Neural crest cell (in vitro differentiated cells): ENCODE measurements at regions not wholly inside any gene's neighbourhood (a gene's known extent, or its start where the extent isn't known, plus 50 kb on each side); places are given as distances from the start of the nearest gene placed in this dataset.
"Not testable (repeated sequence)": the region's sequence is repeated elsewhere in the genome, so short reads cannot be mapped to it uniquely, and the experiment has no call there.

ENCODE experiments used
- DNase-seq: peaks from one replicate; pipeline ENCODE4 v3.0.0; 2021; ENCODE audit warnings: low read depth, mixed read lengths, low spot score
- H3K27ac Mint-ChIP-seq: one replicate; pipeline ENCODE4 v1.8.0; 2021; ENCODE audit warnings: mild to moderate bottlenecking, mixed read lengths; ENCODE audit not compliant: unreplicated experiment
- H3K27me3 Mint-ChIP-seq: 2 replicates; pipeline ENCODE4 v1.8.0; 2021; ENCODE audit warnings: low read depth, mild to moderate bottlenecking, mixed read lengths
- H3K36me3 Mint-ChIP-seq: 2 replicates; pipeline ENCODE4 v1.8.0; 2021; ENCODE audit warnings: low read depth, mild to moderate bottlenecking, mixed read lengths
- H3K4me1 Mint-ChIP-seq: 2 replicates; pipeline ENCODE4 v1.8.0; 2021; ENCODE audit warnings: mixed read lengths
- H3K4me3 Mint-ChIP-seq: one replicate; pipeline ENCODE4 v1.8.0; 2021; ENCODE audit warnings: mild to moderate bottlenecking, mixed read lengths
- H3K9me3 Mint-ChIP-seq: 2 replicates; pipeline ENCODE4 v1.8.0; 2021; ENCODE audit warnings: mixed read lengths
- CTCF ChIP-seq: fragments of 200-600 bp; sonication (generic); conservative IDR thresholded peaks from 2 replicates; pipeline ENCODE4 v1.5.0; 2021; ENCODE audit warnings: antibody characterized with exemption, mild to moderate bottlenecking

DNA sequence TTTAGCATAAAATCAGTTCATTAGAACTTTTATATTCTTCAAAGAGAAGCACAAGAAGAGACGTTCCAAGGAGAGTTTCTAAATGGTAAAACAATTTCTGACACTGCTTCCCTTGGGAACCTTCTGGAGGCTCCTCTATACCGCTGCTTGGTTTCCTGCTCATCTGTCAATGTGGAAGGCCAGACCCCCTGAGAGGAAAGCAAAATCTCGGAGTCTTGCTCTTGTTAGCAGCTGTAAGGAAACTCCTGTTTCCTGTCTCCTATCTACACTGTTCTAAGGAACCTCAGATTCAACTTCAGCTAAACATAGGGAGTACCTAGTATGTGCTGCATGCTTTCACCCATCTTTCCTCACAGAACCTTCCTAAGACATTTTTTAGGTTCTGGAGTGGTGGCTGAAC is 322.2 kb downstream of the BMPER start:
- no peak overlapping the region for H3K27ac Mint-ChIP-seq
- H3K27me3 Mint-ChIP-seq: no peaks in the 10 kb centered on the region
- TF ChIP-seq CTCF: no peak
- H3K4me1 Mint-ChIP-seq: peaks cover 4% of the 10 kb centered on the region
- DNase-seq: no peak
- peaks cover 7% of the 10 kb centered on the region for H3K9me3 Mint-ChIP-seq
- peaks cover 4% of the 10 kb centered on the region for H3K36me3 Mint-ChIP-seq
- H3K4me3 Mint-ChIP-seq: no peak overlapping the region

DNA sequence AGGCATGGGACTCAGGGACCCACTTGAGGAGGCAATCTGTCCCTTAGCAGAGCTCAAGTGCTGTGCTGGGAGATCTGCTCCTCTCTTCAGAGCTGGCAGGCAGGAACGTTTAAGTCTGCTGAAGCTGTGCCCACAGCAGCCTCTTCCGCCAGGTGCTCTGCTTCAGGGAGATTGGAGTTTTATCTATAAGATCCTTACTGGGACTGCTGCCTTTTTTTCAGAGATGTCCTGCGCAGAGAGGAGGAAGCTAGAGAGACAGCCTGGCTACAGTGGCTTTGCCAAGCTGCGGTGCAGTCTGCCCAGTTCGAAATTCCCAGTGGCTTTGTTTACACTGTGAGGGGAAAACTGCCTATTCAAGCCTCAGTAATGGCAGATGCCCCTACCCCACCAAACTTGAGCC is 329.8 kb downstream of the BMPER start:
- not testable (repeated sequence) for H3K27ac Mint-ChIP-seq, H3K4me1 Mint-ChIP-seq, H3K27me3 Mint-ChIP-seq, DNase-seq, H3K36me3 Mint-ChIP-seq, H3K4me3 Mint-ChIP-seq, H3K9me3 Mint-ChIP-seq

DNA sequence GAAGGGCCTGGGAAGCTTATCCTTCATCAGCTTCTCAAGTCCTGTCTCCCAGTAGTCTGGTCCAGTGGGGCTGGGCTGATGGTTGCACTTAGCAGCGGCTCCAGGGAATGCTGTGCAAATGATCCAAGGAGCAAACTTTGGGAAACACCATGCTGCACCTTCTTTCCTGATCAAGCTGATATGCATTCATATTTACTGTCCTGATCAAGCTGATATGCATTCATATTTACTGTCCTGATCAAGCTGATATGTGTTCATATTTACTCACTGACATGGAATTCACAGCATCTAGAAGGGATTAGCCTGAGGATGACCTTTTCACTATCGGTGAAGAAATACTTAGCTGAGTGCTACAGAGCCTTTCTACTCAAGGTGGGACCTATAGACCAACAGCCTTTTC is 330.7 kb downstream of the BMPER start:
- H3K4me3 Mint-ChIP-seq: no peak overlapping the region
- no peaks in the 10 kb centered on the region for H3K4me1 Mint-ChIP-seq
- no peaks in the 10 kb centered on the region for H3K36me3 Mint-ChIP-seq
- no peak overlapping the region for H3K27ac Mint-ChIP-seq
- TF ChIP-seq CTCF: no peak
- no peak for DNase-seq
- no peaks in the 10 kb centered on the region for H3K27me3 Mint-ChIP-seq
- H3K9me3 Mint-ChIP-seq: peaks cover 5% of the 10 kb centered on the region

DNA sequence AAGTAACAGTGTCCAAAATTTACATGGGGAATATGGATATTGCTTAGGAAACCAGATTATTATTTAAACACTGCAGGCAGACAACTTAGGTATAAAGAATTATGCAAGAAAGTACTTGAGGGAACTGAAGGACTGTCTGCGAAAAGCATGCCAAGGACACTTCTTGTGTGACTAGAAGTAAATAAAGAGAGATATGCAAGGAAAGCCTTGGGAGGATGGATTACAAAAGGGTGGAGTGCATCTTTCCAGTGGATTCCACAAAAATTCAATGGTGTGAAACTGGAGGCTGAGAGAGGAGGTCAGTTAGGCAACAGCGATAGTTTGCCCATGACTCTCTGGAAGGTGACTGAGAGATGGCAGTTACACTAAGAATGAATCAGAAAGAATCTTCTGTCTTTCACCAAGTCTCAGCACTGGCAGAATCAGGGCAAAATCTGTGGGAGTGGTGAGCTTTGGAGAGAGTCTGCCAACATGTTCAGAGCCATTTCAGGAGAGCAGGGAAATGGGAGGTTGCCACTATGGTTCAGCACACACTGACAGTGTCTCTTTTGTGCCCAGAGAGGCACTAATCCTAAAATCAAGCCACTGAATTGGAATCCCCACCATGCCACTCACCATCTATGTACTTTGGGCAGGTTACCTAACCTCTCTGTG is 331.6 kb downstream of the BMPER start:
- no peak for DNase-seq

DNA sequence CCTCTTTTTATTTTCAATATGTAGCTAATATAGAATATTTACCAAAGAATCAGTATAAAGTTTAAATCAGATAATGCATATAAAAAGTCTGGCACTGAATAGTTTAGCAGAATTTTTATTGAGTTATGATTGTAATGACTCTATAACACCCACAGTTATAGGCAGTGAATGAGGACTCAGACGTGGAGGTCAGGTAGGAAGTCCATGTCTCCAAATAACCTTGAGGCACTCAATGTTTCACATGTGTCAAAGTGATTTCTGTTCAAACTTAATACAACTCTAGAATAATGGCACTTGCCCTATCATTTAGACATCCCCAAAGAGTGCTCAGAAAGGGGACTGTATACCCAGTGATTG is 332.1 kb downstream of the BMPER start:
- Mint-ChIP-seq H3K9me3 (peaks cover 4% of the 10 kb centered on the region), H3K27me3 (no peaks in the 10 kb centered on the region), H3K4me1 (no peaks in the 10 kb centered on the region), H3K36me3 (no peaks in the 10 kb centered on the region), H3K27ac (no peak overlapping the region), H3K4me3 (no peak overlapping the region)
- TF ChIP-seq CTCF: no peak
- DNase-seq: no peak

More for the DNA sequence above, 331.6 kb downstream of the BMPER start:
- no peaks in the 10 kb centered on the region for H3K27me3 Mint-ChIP-seq
- no peak overlapping the region for H3K4me3 Mint-ChIP-seq
- H3K9me3 Mint-ChIP-seq: peaks cover 5% of the 10 kb centered on the region
- no peak overlapping the region for H3K27ac Mint-ChIP-seq
- no peak for TF ChIP-seq CTCF
- no peaks in the 10 kb centered on the region for H3K36me3 Mint-ChIP-seq
- no peaks in the 10 kb centered on the region for H3K4me1 Mint-ChIP-seq

DNA sequence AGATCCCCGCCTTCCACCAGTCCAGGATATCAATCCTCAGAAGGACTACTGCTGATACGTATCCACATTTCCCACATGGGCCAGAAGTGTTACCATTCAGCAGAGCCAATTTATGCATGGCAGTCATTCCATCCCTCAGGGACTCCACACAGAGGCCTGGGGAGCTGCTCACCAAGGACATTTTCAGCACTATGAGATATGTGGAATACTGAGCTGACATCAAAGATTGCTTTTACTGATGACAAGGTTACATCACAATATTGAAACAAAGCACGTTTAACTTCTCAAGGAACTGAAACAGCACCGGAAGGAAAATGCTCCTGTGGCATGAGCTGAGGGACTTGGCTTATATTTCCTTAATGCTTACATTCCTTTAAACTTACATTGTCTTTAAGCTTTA is 335.1 kb downstream of the BMPER start:
- H3K36me3 Mint-ChIP-seq: no peaks in the 10 kb centered on the region
- H3K27ac Mint-ChIP-seq: no peak overlapping the region
- H3K4me1 Mint-ChIP-seq: no peaks in the 10 kb centered on the region
- H3K9me3 Mint-ChIP-seq: no peaks in the 10 kb centered on the region
- TF ChIP-seq CTCF: no peak
- H3K4me3 Mint-ChIP-seq: no peak overlapping the region
- DNase-seq: no peak
- no peaks in the 10 kb centered on the region for H3K27me3 Mint-ChIP-seq
